Esophagus squamous epithelium (tissue), 5 donors: ENCODE measurements at regions not wholly inside any gene's neighbourhood (a gene's known extent, or its start where the extent isn't known, plus 50 kb on each side); places are given as distances from the start of the nearest gene placed in this dataset.

Experiments used
- DNase-seq: peaks from one replicate; lab custom pipeline; 2025; lab: John Stamatoyannopoulos, UW
- H3K27ac ChIP-seq, 4 donors: fragments of 200-600 bp; sonication (generic); one replicate each; pipeline ENCODE4 v1.5.1; 2016 to 2019; ENCODE audit warnings: mild to moderate bottlenecking in 1 of 4
- H3K27me3 ChIP-seq, 4 donors: fragments of 200-600 bp; sonication (generic); 1 replicate in 3 of 4; 2 replicates in 1 of 4; pipeline versions ENCODE4 v1.5.1 to v1.6.0; 2017 to 2021; ENCODE audit warnings: antibody characterized with exemption in 1 of 4
- H3K36me3 ChIP-seq, 3 donors: fragments of 200-600 bp; sonication (generic); one replicate each; pipeline ENCODE4 v1.5.1; 2016 to 2019
- H3K4me1 ChIP-seq, 3 donors: fragments of 200-600 bp; sonication (generic); one replicate each; pipeline ENCODE4 v1.5.1; 2017 to 2019
- H3K4me3 ChIP-seq, 4 donors: fragments of 200-600 bp; sonication (generic); 1 replicate in 3 of 4; 2 replicates in 1 of 4; pipeline ENCODE4 v1.5.1; 2016 to 2019; ENCODE audit warnings: mild to moderate bottlenecking in 2 of 4, moderate library complexity in 1 of 4
- H3K9me3 ChIP-seq, 3 donors: fragments of 200-600 bp; sonication (generic); one replicate each; pipeline ENCODE4 v1.5.1; 2016 to 2019
- POLR2A ChIP-seq, 4 donors: fragments of 450-650 bp; IDR thresholded peaks; one replicate each; pipeline ENCODE4 v1.6.1; 2017; ENCODE audit warnings: antibody characterized with exemption in 4 of 4, mild to moderate bottlenecking in 4 of 4, moderate library complexity in 3 of 4
- WGBS, 2 donors: methylation state at CpG; one replicate each; pipeline ENCODE4 v1.1.5; 2018; 5-methylcytosine and 5-hydroxymethylcytosine counted together
- intact Hi-C: fragments of 100-400 bp; cut with DNase I; formaldehyde crosslinking; loops from one replicate; pipeline ENCODE4 v1.15.0; 2022
- TF ChIP-seq, protein P1 (sequence below), 6 experiments: fragments of 450-650 bp in 4 of 6; fragments of 200-600 bp in 2 of 6; sonication (generic) in 2 of 6; IDR thresholded peaks; one replicate each; pipeline ENCODE4 v1.5.1; 2016 to 2019; ENCODE audit warnings: antibody characterized with exemption in 6 of 6, mild to moderate bottlenecking in 4 of 6, moderate library complexity in 4 of 6
- donor health status: DM: yes; HTN: yes; CAD: no.

DNA sequence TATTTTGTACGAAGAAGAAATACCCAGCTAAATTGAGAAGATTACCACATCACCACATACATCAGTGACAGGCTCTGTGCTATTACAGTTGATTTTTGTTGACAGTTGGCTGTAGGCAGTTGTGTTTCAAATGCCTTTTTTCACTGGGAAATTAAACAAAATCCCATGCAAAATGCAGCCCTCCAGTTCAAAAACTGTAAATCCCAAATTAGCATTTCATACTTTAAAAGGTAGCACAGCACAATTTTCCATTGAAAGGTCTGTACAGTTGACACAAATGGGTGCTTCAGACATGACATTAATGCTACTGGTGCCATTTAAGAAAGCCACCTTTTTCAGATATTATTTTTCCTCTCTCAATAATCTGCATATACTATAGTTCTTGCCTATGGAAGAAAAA is 807.2 kb downstream of the BCL11A start:
- no peaks in the 10 kb centered on the region for H3K9me3 ChIP-seq
- WGBS, 2 donors: 88 to 90% methylated on average over 1 of the region's 1 CpG
- H3K27ac ChIP-seq: no peak overlapping the region
- no peak overlapping the region for H3K4me3 ChIP-seq
- H3K36me3 ChIP-seq: no peaks in the 10 kb centered on the region
- no peaks in the 10 kb centered on the region for H3K27me3 ChIP-seq
- no peak for TF ChIP-seq POLR2A (IDR thresholded peaks at IDR 0.05)
- intact Hi-C loops: no loop called here
- no peaks in the 10 kb centered on the region for H3K4me1 ChIP-seq
- DNase-seq: no peak

DNA sequence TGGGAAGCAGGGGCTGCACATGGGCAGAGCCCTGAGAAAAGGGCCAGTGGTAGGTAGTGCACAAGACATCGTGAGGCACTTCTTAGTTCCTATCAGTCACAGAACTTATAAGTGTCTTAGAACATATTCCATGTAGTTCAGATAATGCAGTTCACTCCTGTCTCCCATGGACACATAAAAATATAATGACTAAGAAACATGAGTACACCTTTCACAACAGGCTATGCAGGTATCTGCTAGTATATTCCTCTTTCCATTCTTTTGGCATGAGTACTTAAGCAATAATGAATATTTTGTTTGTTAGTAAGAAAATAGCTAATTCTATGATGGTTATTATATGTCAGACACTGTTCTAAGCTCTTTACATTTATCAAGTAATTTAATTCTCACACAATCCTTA is 808.4 kb downstream of the BCL11A start:
- intact Hi-C loops: no loop called here
- TF ChIP-seq POLR2A (IDR thresholded peaks at IDR 0.05): no peak
- TF ChIP-seq, protein P1, sequence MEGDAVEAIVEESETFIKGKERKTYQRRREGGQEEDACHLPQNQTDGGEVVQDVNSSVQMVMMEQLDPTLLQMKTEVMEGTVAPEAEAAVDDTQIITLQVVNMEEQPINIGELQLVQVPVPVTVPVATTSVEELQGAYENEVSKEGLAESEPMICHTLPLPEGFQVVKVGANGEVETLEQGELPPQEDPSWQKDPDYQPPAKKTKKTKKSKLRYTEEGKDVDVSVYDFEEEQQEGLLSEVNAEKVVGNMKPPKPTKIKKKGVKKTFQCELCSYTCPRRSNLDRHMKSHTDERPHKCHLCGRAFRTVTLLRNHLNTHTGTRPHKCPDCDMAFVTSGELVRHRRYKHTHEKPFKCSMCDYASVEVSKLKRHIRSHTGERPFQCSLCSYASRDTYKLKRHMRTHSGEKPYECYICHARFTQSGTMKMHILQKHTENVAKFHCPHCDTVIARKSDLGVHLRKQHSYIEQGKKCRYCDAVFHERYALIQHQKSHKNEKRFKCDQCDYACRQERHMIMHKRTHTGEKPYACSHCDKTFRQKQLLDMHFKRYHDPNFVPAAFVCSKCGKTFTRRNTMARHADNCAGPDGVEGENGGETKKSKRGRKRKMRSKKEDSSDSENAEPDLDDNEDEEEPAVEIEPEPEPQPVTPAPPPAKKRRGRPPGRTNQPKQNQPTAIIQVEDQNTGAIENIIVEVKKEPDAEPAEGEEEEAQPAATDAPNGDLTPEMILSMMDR (IDR thresholded peaks at IDR 0.05): no peak
- WGBS, 2 donors: 78 to 83% methylated on average over 1 of the region's 1 CpG
- Histone ChIP-seq H3K4me3 (no peak overlapping the region), H3K27ac (no peak overlapping the region), H3K27me3 (no peaks in the 10 kb centered on the region), H3K36me3 (no peaks in the 10 kb centered on the region), H3K9me3 (no peaks in the 10 kb centered on the region), H3K4me1 (no peaks in the 10 kb centered on the region)
- DNase-seq: no peak

DNA sequence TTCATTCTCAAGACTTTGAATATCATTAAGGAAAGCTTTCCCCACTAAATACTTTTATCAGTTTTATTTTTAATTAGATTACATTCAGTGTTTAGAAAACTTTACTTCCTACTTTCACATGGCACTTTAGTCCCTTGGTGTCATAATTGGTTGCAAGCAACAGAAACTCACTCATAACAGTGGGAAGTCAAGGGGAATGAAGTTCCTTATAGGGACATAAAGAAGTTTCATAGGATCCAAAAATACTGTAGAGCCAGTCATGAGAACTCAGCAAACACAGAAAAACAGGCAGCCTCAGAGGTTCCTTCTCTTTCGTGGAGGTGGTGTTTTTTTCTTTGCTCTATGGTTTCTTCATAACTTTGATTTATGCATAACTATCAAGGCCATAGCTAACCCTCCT is 809.0 kb downstream of the BCL11A start:
- no peak for DNase-seq
- no peak for TF ChIP-seq POLR2A (IDR thresholded peaks at IDR 0.05)
- TF ChIP-seq, protein P1 (IDR thresholded peaks at IDR 0.05): no peak
- 56 to 61% methylated on average over 1 of the region's 1 CpG for WGBS, 2 donors
- intact Hi-C loops: no loop called here
- H3K27me3 ChIP-seq: no peaks in the 10 kb centered on the region
- no peak overlapping the region for H3K27ac ChIP-seq
- H3K9me3 ChIP-seq: no peaks in the 10 kb centered on the region
- H3K36me3 ChIP-seq: no peaks in the 10 kb centered on the region
- H3K4me1 ChIP-seq: no peaks in the 10 kb centered on the region
- H3K4me3 ChIP-seq: no peak overlapping the region

DNA sequence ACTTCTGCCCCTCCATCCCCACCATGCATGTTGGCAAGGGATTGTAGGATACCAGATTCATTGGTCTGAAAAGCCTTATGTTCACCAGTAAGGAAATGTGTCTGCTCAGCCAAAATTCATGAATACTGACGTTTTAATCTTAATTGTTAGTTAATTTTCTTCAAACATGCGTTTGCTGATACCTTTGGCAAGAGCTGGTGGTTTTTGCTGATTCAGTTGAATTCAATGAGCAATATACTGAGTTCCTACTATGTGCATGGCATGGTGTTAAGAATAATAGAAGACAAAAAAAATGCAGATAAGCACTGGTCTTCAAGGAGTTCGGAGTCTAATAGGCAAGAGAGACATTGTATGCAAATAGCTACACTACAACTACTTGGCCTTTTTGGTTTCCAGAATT is 811.6 kb downstream of the BCL11A start:
- Histone ChIP-seq H3K27me3 (no peaks in the 10 kb centered on the region), H3K4me1 (no peaks in the 10 kb centered on the region), H3K36me3 (no peaks in the 10 kb centered on the region), H3K9me3 (no peaks in the 10 kb centered on the region), H3K27ac (no peak overlapping the region), H3K4me3 (no peak overlapping the region)
- no peak for DNase-seq
- intact Hi-C loops: no loop called here
- no peak for TF ChIP-seq POLR2A (IDR thresholded peaks at IDR 0.05)
- TF ChIP-seq, protein P1 (IDR thresholded peaks at IDR 0.05): no peak
- WGBS, 2 donors: 73 to 77% methylated on average over 3 of the region's 3 CpGs

DNA sequence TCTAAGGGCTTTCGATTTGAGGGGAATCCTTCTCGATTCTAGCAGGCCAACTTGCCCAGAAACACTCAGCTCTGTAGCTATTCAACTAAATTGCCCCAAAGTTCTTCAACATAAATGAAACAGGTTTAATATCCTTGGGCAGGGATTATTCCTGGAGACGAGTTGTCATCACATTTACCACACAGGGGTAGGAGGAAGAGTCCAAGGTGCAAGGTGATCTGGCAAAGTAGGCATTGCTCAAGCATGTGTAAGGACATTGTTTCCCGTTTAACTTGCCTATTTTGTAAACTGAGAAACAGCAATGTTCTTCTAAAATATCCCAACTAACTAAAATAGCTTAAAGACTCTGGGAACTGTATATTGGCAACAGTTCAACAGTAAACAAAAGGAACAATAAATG is 814.3 kb downstream of the BCL11A start:
- H3K36me3 ChIP-seq: no peaks in the 10 kb centered on the region
- no peak for DNase-seq
- intact Hi-C loops: no loop called here
- H3K9me3 ChIP-seq: no peaks in the 10 kb centered on the region
- WGBS, 2 donors: 71 to 79% methylated on average over 4 of the region's 4 CpGs
- no peak overlapping the region for H3K27ac ChIP-seq
- no peaks in the 10 kb centered on the region for H3K27me3 ChIP-seq
- H3K4me1 ChIP-seq: no peaks in the 10 kb centered on the region
- H3K4me3 ChIP-seq: no peak overlapping the region
- TF ChIP-seq, protein P1 (IDR thresholded peaks at IDR 0.05): no peak
- TF ChIP-seq POLR2A (IDR thresholded peaks at IDR 0.05): no peak

DNA sequence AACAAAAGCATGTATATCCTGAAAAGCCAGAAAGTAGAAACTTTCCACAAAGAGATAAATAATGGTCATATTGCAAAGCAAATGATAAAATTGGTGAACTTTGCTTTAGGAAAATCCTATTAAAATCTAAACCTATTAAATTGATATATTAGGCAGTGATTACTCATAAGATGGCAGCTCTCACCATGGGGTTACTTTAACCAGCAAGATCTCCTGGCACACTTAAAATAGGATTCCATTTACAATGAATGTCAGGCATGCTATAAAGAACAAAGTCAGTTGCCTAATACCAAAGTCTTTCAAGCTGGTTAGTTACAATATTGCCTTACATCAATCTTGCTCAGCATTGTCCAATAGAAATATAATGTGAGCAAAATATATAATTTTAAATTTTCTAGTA is 816.2 kb downstream of the BCL11A start:
- DNase-seq: no peak
- Histone ChIP-seq H3K27ac (no peak overlapping the region), H3K27me3 (no peaks in the 10 kb centered on the region), H3K4me1 (no peaks in the 10 kb centered on the region), H3K36me3 (no peaks in the 10 kb centered on the region), H3K9me3 (no peaks in the 10 kb centered on the region), H3K4me3 (no peak overlapping the region)
- intact Hi-C loops: no loop called here
- no peak for TF ChIP-seq POLR2A (IDR thresholded peaks at IDR 0.05)
- TF ChIP-seq, protein P1 (IDR thresholded peaks at IDR 0.05): no peak
